Stomach smooth muscle (tissue), 2 donors: ENCODE measurements at regions not wholly inside any gene's neighbourhood (a gene's known extent, or its start where the extent isn't known, plus 50 kb on each side); places are given as distances from the start of the nearest gene placed in this dataset.

ENCODE experiments used
- H3K27ac ChIP-seq: one replicate; pipeline ENCODE4 v1.7.0; 2013; ENCODE audit warnings: mild to moderate bottlenecking, low read length, inconsistent platforms
- H3K27me3 ChIP-seq, 2 donors: one replicate each; pipeline ENCODE4 v1.7.0; 2013; ENCODE audit warnings: low read length in 2 of 2; ENCODE audit not compliant: insufficient read depth in 2 of 2, control insufficient read depth in 1 of 2
- H3K36me3 ChIP-seq, 2 donors: one replicate each; pipeline ENCODE4 v1.7.0; 2013; ENCODE audit warnings: low read length in 2 of 2; ENCODE audit not compliant: control insufficient read depth in 2 of 2, insufficient read depth in 2 of 2
- H3K4me1 ChIP-seq: one replicate; pipeline ENCODE4 v1.7.0; 2013; ENCODE audit warnings: low read length; ENCODE audit not compliant: control insufficient read depth, insufficient read depth
- H3K4me3 ChIP-seq, 2 donors: one replicate each; pipeline ENCODE4 v1.7.0; 2013; ENCODE audit warnings: low read length in 2 of 2
- H3K9ac ChIP-seq, 2 donors: one replicate each; pipeline ENCODE4 v1.7.0; 2013; ENCODE audit warnings: low read length in 2 of 2, mild to moderate bottlenecking in 1 of 2
- H3K9me3 ChIP-seq, 2 donors: one replicate each; pipeline ENCODE4 v1.7.0; 2013; ENCODE audit warnings: low read length in 2 of 2; ENCODE audit not compliant: control insufficient read depth in 2 of 2
- donor health status: healthy.
- donor health status: Pancreatic carcinoma.

GRCh38 chr9:1284727-1285126 lies 234.6 kb downstream of the DMRT2 start:
- Histone ChIP-seq H3K4me1 (no peaks in the 10 kb centered on the region), H3K9me3 (peaks cover 0 to 4% of the 10 kb centered on the region in 2 donors), H3K4me3 (no peak overlapping the region), H3K27me3 (peaks cover 0 to 3% of the 10 kb centered on the region in 2 donors), H3K9ac (no peak overlapping the region), H3K27ac (no peak overlapping the region), H3K36me3 (no peaks in the 10 kb centered on the region)

GRCh38 chr9:1285526-1285925 lies 235.4 kb downstream of the DMRT2 start:
- H3K27ac ChIP-seq, result no peak overlapping the region
- peaks cover 0 to 4% of the 10 kb centered on the region in 2 donors for H3K9me3 ChIP-seq
- no peaks in the 10 kb centered on the region for H3K36me3 ChIP-seq
- no peak overlapping the region for H3K4me3 ChIP-seq
- no peaks in the 10 kb centered on the region for H3K4me1 ChIP-seq
- peaks cover 0 to 3% of the 10 kb centered on the region in 2 donors for H3K27me3 ChIP-seq
- H3K9ac ChIP-seq, result no peak overlapping the region

GRCh38 chr9:1292384-1292783 lies 242.2 kb downstream of the DMRT2 start:
- Histone ChIP-seq H3K4me1 (no peaks in the 10 kb centered on the region), H3K27ac (no peak overlapping the region), H3K36me3 (no peaks in the 10 kb centered on the region), H3K9me3 (peaks cover 0 to 3% of the 10 kb centered on the region in 2 donors), H3K9ac (no peak overlapping the region), H3K27me3 (no peaks in the 10 kb centered on the region), H3K4me3 (no peak overlapping the region)

- Histone ChIP-seq H3K36me3 (no peaks in the 10 kb centered on the region), H3K9me3 (no peaks in the 10 kb centered on the region), H3K4me1 (no peaks in the 10 kb centered on the region), H3K27ac (no peak overlapping the region), H3K4me3 (no peak overlapping the region), H3K27me3 (no peaks in the 10 kb centered on the region), H3K9ac (no peak overlapping the region)
Observed at GRCh38 chr9:1294641-1295258, 244.6 kb downstream of the DMRT2 start.

- Histone ChIP-seq H3K27ac (no peak overlapping the region), H3K9ac (no peak overlapping the region), H3K9me3 (no peaks in the 10 kb centered on the region), H3K4me3 (no peak overlapping the region), H3K4me1 (no peaks in the 10 kb centered on the region), H3K27me3 (no peaks in the 10 kb centered on the region), H3K36me3 (no peaks in the 10 kb centered on the region)
Observed at GRCh38 chr9:1296331-1296730, 246.2 kb downstream of the DMRT2 start.

- Histone ChIP-seq H3K27me3 (no peaks in the 10 kb centered on the region), H3K9ac (no peak overlapping the region), H3K4me3 (no peak overlapping the region), H3K9me3 (no peaks in the 10 kb centered on the region), H3K4me1 (no peaks in the 10 kb centered on the region), H3K36me3 (no peaks in the 10 kb centered on the region), H3K27ac (no peak overlapping the region)
Observed at GRCh38 chr9:1298046-1298445, 247.9 kb downstream of the DMRT2 start.

- no peak overlapping the region for H3K4me3 ChIP-seq
- no peak overlapping the region for H3K9ac ChIP-seq
- H3K9me3 ChIP-seq, result no peaks in the 10 kb centered on the region
- no peak overlapping the region for H3K27ac ChIP-seq
- H3K36me3 ChIP-seq, result no peaks in the 10 kb centered on the region
- H3K4me1 ChIP-seq, result no peaks in the 10 kb centered on the region
- no peaks in the 10 kb centered on the region for H3K27me3 ChIP-seq
Observed at GRCh38 chr9:1300941-1301340, 250.8 kb downstream of the DMRT2 start.

- no peaks in the 10 kb centered on the region for H3K36me3 ChIP-seq
- no peaks in the 10 kb centered on the region for H3K4me1 ChIP-seq
- H3K4me3 ChIP-seq, result no peak overlapping the region
- no peaks in the 10 kb centered on the region for H3K9me3 ChIP-seq
- H3K27ac ChIP-seq, result no peak overlapping the region
- H3K9ac ChIP-seq, result no peak overlapping the region
- no peaks in the 10 kb centered on the region for H3K27me3 ChIP-seq
Observed at GRCh38 chr9:1303932-1304331, 253.8 kb downstream of the DMRT2 start.

GRCh38 chr9:1311462-1312042 lies 261.4 kb downstream of the DMRT2 start:
- H3K27ac ChIP-seq, result no peak overlapping the region
- no peaks in the 10 kb centered on the region for H3K27me3 ChIP-seq
- H3K9ac ChIP-seq, result no peak overlapping the region
- no peaks in the 10 kb centered on the region for H3K9me3 ChIP-seq
- H3K4me3 ChIP-seq, result no peak overlapping the region
- H3K4me1 ChIP-seq, result no peaks in the 10 kb centered on the region
- no peaks in the 10 kb centered on the region for H3K36me3 ChIP-seq

GRCh38 chr9:1319436-1319835 lies 269.3 kb downstream of the DMRT2 start:
- Histone ChIP-seq H3K27ac (no peak overlapping the region), H3K27me3 (no peaks in the 10 kb centered on the region), H3K9me3 (no peaks in the 10 kb centered on the region), H3K4me1 (no peaks in the 10 kb centered on the region), H3K4me3 (no peak overlapping the region), H3K9ac (no peak overlapping the region), H3K36me3 (no peaks in the 10 kb centered on the region)

GRCh38 chr9:1320051-1320557 lies 269.9 kb downstream of the DMRT2 start:
- H3K27me3 ChIP-seq, result no peaks in the 10 kb centered on the region
- no peak overlapping the region for H3K27ac ChIP-seq
- H3K4me3 ChIP-seq, result no peak overlapping the region

More at GRCh38 chr9:1320051-1320557, 269.9 kb downstream of the DMRT2 start:
- H3K4me1 ChIP-seq, result no peaks in the 10 kb centered on the region
- H3K9me3 ChIP-seq, result no peaks in the 10 kb centered on the region
- H3K36me3 ChIP-seq, result no peaks in the 10 kb centered on the region
- H3K9ac ChIP-seq, result no peak overlapping the region
